ENCODE measurements at regions not wholly inside any gene's neighbourhood (a gene's known extent, or its start where the extent isn't known, plus 50 kb on each side); places are given as distances from the start of the nearest gene placed in this dataset.

DNA sequence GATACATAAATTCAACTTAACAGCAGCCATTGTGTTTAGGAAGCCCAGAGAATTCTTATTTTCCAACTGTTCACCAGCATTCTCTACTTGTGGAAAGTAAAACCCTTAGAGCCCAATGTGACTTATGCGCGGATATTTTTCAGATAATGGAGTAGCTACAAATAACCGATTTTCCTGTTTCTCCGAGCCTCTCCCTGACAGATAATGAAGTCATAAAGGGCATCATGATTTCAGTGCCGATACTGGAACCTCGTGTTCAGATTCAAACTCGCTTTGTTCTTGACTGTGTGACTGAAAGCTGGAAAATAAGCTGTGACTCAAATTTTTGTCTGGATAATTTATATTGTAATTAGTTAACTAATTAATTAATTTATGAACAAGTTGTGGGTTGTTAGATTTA is 228.2 kb downstream of the VAPA start:
- TF ChIP-seq, protein P1, sequence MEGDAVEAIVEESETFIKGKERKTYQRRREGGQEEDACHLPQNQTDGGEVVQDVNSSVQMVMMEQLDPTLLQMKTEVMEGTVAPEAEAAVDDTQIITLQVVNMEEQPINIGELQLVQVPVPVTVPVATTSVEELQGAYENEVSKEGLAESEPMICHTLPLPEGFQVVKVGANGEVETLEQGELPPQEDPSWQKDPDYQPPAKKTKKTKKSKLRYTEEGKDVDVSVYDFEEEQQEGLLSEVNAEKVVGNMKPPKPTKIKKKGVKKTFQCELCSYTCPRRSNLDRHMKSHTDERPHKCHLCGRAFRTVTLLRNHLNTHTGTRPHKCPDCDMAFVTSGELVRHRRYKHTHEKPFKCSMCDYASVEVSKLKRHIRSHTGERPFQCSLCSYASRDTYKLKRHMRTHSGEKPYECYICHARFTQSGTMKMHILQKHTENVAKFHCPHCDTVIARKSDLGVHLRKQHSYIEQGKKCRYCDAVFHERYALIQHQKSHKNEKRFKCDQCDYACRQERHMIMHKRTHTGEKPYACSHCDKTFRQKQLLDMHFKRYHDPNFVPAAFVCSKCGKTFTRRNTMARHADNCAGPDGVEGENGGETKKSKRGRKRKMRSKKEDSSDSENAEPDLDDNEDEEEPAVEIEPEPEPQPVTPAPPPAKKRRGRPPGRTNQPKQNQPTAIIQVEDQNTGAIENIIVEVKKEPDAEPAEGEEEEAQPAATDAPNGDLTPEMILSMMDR (IDR thresholded peaks at IDR 0.05): no peak
- H3K4me3 Mint-ChIP-seq (ENCODE audit: unreplicated experiment): no peak overlapping the region
- peaks cover 60% of the 10 kb centered on the region for H3K4me1 Mint-ChIP-seq (ENCODE audit: low read depth)
- H3K36me3 Mint-ChIP-seq (ENCODE audit: low read depth): no peaks in the 10 kb centered on the region
- no peaks in the 10 kb centered on the region for H3K27me3 Mint-ChIP-seq (ENCODE audit: low read depth)
- no peak for DNase-seq (ENCODE audit: low spot score)
- peak overlapping the region; percentile 92 for H3K27ac Mint-ChIP-seq (ENCODE audit: unreplicated experiment)
- H3K9me3 Mint-ChIP-seq (ENCODE audit: low read depth): no peaks in the 10 kb centered on the region

DNA sequence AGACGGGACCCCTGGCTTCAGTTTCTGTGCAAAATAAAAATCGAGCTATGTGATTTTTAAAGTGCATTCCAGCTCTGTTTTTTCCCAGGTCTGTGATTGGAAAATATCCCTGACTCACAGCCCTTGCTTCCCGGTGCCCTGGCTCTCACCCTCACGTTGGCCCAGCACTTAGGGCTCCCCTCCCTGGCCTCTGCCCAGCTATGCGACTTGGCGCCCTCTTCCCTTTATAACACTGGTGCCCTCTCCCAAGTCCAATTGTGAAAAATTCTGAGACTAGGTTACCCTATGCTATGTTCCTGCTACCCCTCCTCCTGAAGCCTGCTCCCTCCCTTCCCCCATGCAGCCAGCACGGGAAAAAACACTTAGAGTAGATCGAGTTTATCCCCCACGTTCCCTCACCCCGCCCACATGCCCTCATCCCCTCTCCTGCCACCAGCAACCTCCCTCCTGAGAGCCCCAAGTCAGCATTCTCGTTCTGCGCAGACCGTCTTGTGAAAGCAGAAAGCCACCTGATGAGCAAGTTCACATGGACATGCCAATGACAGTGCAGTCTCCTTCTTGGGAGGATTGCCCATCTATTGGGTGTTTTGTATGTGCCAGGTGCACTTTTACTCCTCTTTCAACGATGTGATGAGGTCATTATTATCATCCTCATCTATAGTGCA is 228.8 kb downstream of the VAPA start:
- Mint-ChIP-seq H3K27ac (ENCODE audit: unreplicated experiment) (peak overlapping the region; percentile 92), H3K9me3 (ENCODE audit: low read depth) (no peaks in the 10 kb centered on the region), H3K4me3 (ENCODE audit: unreplicated experiment) (no peak overlapping the region), H3K36me3 (ENCODE audit: low read depth) (no peaks in the 10 kb centered on the region), H3K27me3 (ENCODE audit: low read depth) (no peaks in the 10 kb centered on the region), H3K4me1 (ENCODE audit: low read depth) (peaks cover 60% of the 10 kb centered on the region)
- no peak for DNase-seq (ENCODE audit: low spot score)
- TF ChIP-seq, protein P1 (IDR thresholded peaks at IDR 0.05): no peak

DNA sequence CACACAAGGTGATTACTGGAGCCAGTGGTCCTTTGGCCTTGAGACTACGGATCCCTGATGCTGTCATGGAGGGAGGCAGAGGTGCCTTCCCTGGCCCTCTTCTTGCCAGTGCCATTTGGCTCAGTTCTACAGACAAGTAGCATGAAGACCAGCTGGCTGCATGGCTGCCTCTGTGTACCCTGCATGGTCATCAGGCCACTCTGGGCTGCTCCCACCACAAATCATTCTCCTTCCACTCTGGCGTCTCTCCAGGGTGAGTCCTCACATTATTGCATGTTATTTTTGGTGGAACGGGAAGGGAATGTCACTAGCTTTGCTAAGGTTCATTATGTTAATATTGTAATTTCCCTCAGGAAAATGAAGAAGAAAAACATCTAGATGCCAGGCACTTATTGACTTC is 229.8 kb downstream of the VAPA start:
- Mint-ChIP-seq H3K9me3 (ENCODE audit: low read depth) (no peaks in the 10 kb centered on the region), H3K4me3 (ENCODE audit: unreplicated experiment) (no peak overlapping the region), H3K36me3 (ENCODE audit: low read depth) (no peaks in the 10 kb centered on the region), H3K4me1 (ENCODE audit: low read depth) (peaks cover 52% of the 10 kb centered on the region), H3K27ac (ENCODE audit: unreplicated experiment) (peak overlapping the region; percentile 14), H3K27me3 (ENCODE audit: low read depth) (no peaks in the 10 kb centered on the region)
- no peak for DNase-seq (ENCODE audit: low spot score)
- TF ChIP-seq, protein P1 (IDR thresholded peaks at IDR 0.05): no peak

DNA sequence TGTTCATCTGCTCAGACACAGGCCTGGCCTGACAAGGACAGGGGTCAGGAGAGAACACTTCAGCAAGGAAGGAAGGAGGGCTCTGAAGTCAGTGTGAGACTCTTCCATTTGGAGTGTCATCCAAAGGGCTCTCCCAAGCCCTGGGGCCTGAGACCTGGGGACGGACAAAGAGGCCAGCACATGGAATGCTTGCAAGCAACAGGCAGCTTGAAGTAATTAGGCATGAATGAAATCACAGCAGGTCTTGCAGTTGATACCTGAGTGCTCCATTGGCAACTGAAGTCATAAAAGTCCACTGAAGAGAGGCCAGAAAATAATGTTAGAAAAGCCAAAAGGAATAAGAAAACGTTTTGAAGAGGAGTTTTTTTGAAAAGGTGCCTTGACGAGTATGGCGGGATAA is 231.7 kb downstream of the VAPA start:
- no peak overlapping the region for H3K4me3 Mint-ChIP-seq (ENCODE audit: unreplicated experiment)
- TF ChIP-seq, protein P1 (IDR thresholded peaks at IDR 0.05): no peak
- no peaks in the 10 kb centered on the region for H3K36me3 Mint-ChIP-seq (ENCODE audit: low read depth)
- no peaks in the 10 kb centered on the region for H3K27me3 Mint-ChIP-seq (ENCODE audit: low read depth)
- no peaks in the 10 kb centered on the region for H3K9me3 Mint-ChIP-seq (ENCODE audit: low read depth)
- H3K4me1 Mint-ChIP-seq (ENCODE audit: low read depth): peaks cover 33% of the 10 kb centered on the region
- H3K27ac Mint-ChIP-seq (ENCODE audit: unreplicated experiment): no peak overlapping the region
- no peak for DNase-seq (ENCODE audit: low spot score)

DNA sequence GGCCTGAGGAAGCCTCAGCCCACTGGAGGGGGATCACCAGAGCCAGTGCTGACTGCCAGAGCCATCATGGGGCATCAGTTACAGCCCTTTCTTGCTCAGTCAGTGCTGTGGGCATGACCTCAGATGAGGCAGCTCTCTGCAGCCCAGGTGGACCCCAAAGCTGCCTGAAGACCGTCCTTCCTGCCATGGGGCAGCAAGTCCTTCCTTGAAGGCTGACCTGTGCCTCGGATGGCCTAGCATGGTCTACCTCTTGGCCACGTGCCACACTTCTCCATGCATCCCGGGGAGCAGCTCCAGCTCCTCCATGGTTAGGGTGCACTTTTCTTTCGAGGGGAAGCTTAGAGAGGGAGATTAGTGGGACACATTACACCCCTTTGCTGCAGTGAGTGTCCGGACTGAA is 233.4 kb downstream of the VAPA start:
- Mint-ChIP-seq H3K27me3 (ENCODE audit: low read depth) (no peaks in the 10 kb centered on the region), H3K27ac (ENCODE audit: unreplicated experiment) (no peak overlapping the region), H3K4me1 (ENCODE audit: low read depth) (peaks cover 16% of the 10 kb centered on the region), H3K4me3 (ENCODE audit: unreplicated experiment) (no peak overlapping the region), H3K9me3 (ENCODE audit: low read depth) (no peaks in the 10 kb centered on the region), H3K36me3 (ENCODE audit: low read depth) (no peaks in the 10 kb centered on the region)
- TF ChIP-seq, protein P1 (IDR thresholded peaks at IDR 0.05): no peak
- no peak for DNase-seq (ENCODE audit: low spot score)

Measured in chondrocyte (in vitro differentiated cells).